Neuronal stem cell (in vitro differentiated cells): ENCODE measurements at regions not wholly inside any gene's neighbourhood (a gene's known extent, or its start where the extent isn't known, plus 50 kb on each side); places are given as distances from the start of the nearest gene placed in this dataset.

Source experiments
- DNase-seq: peaks from one replicate; pipeline ENCODE4 v3.0.0-alpha.2; 2013; ENCODE audit warnings: low spot score
- H2AFZ ChIP-seq: one replicate; pipeline ENCODE4 v1.6.1; 2013; ENCODE audit warnings: mild to moderate bottlenecking, low read length, inconsistent platforms
- H2AK5ac ChIP-seq: 2 replicates; pipeline ENCODE4 v1.6.1; 2013; ENCODE audit warnings: low read depth, mild to moderate bottlenecking, inconsistent platforms, low read length, moderate library complexity, mixed read lengths
- H2BK120ac ChIP-seq: 2 replicates; pipeline ENCODE4 v1.6.1; 2013; ENCODE audit warnings: low read depth, mild to moderate bottlenecking, inconsistent platforms, low read length, moderate library complexity, mixed read lengths
- H2BK12ac ChIP-seq: one replicate; pipeline ENCODE4 v1.6.1; 2013; ENCODE audit warnings: low read length, inconsistent platforms
- H2BK15ac ChIP-seq: 2 replicates; pipeline ENCODE4 v1.6.1; 2013; ENCODE audit warnings: mild to moderate bottlenecking, low read length, inconsistent platforms, mixed read lengths
- H2BK5ac ChIP-seq: one replicate; pipeline ENCODE4 v1.6.1; 2013; ENCODE audit warnings: inconsistent platforms, mild to moderate bottlenecking, low read length, moderate library complexity
- H3K14ac ChIP-seq: one replicate; pipeline ENCODE4 v1.6.1; 2013; ENCODE audit warnings: low read length, inconsistent platforms
- H3K18ac ChIP-seq: 2 replicates; pipeline ENCODE4 v1.6.1; 2013; ENCODE audit warnings: low read length, inconsistent platforms
- H3K23ac ChIP-seq: 2 replicates; pipeline ENCODE4 v1.6.1; 2013; ENCODE audit warnings: low read depth, mild to moderate bottlenecking, mixed read lengths, low read length, inconsistent platforms; ENCODE audit not compliant: poor library complexity
- H3K27ac ChIP-seq: replicated peaks from 3 replicates; pipeline ENCODE4 v1.5.1; 2013; ENCODE audit warnings: low read length, inconsistent platforms
- H3K27me3 ChIP-seq, 3 experiments: 2 replicates each; pipeline ENCODE4 v1.6.1; 2013; ENCODE audit warnings: low read length in 3 of 3, mild to moderate bottlenecking in 2 of 3, inconsistent platforms in 1 of 3, low read depth in 1 of 3, mixed read lengths in 1 of 3, moderate library complexity in 1 of 3; ENCODE audit not compliant: control insufficient read depth in 3 of 3, insufficient read depth in 3 of 3
- H3K36me3 ChIP-seq, 2 donors: replicated peaks in 1 of 2; 2 replicates each; pipeline ENCODE4 v1.6.1; 2013; ENCODE audit warnings: low read length in 2 of 2; ENCODE audit not compliant: control insufficient read depth in 2 of 2, insufficient read depth in 2 of 2
- H3K4ac ChIP-seq: 2 replicates; pipeline ENCODE4 v1.6.1; 2013; ENCODE audit warnings: inconsistent platforms, mild to moderate bottlenecking, low read length, moderate library complexity
- H3K4me1 ChIP-seq, 2 donors: 1 replicate in 1 of 2; 2 replicates in 1 of 2; pipeline ENCODE4 v1.6.1; 2013; ENCODE audit warnings: low read length in 2 of 2, low read depth in 1 of 2; ENCODE audit not compliant: control insufficient read depth in 2 of 2, insufficient read depth in 1 of 2
- H3K4me2 ChIP-seq: one replicate; pipeline ENCODE4 v1.6.1; 2013; ENCODE audit warnings: mild to moderate bottlenecking, low read length, inconsistent platforms; ENCODE audit not compliant: insufficient read depth, poor library complexity, severe bottlenecking
- H3K4me3 ChIP-seq, 2 donors: 2 replicates each; pipeline ENCODE4 v1.5.1; 2013; ENCODE audit warnings: low read length in 2 of 2, mild to moderate bottlenecking in 2 of 2, inconsistent platforms in 1 of 2, moderate library complexity in 1 of 2
- H3K79me1 ChIP-seq: one replicate; pipeline ENCODE4 v1.6.1; 2013; ENCODE audit warnings: low read depth, mild to moderate bottlenecking, inconsistent platforms, low read length, moderate library complexity
- H3K9ac ChIP-seq: one replicate; pipeline ENCODE4 v1.6.1; 2013; ENCODE audit warnings: mild to moderate bottlenecking, low read depth, low read length, inconsistent platforms; ENCODE audit not compliant: poor library complexity
- H3K9me3 ChIP-seq, 2 donors: replicated peaks in 1 of 2; 2 replicates each; pipeline versions ENCODE3 to v1.6.1; 2013; ENCODE audit warnings: low read length in 2 of 2, mild to moderate bottlenecking in 2 of 2, inconsistent platforms in 1 of 2, low read depth in 1 of 2, mixed read lengths in 1 of 2, moderate library complexity in 1 of 2; ENCODE audit not compliant: control insufficient read depth in 2 of 2, insufficient read depth in 1 of 2
- H4K8ac ChIP-seq: one replicate; pipeline ENCODE4 v1.6.1; 2013; ENCODE audit warnings: low read depth, mild to moderate bottlenecking, inconsistent platforms, low read length, moderate library complexity
- H4K91ac ChIP-seq: one replicate; pipeline ENCODE4 v1.6.1; 2013; ENCODE audit warnings: low read length, low read depth, mild to moderate bottlenecking, inconsistent platforms; ENCODE audit not compliant: poor library complexity
- WGBS, 2 donors: extraction: QIAGEN DNeasy Blood & Tissue Kit; methylation state at CpG; one replicate each; pipeline ENCODE4 v1.1.7; 2013; ENCODE audit warnings: missing lambda C conversion rate in 2 of 2, mixed read lengths in 1 of 2; ENCODE audit not compliant: insufficient read length in 2 of 2, insufficient replicate concordance in 1 of 2; ENCODE audit errors: extremely low coverage in 2 of 2; 5-methylcytosine and 5-hydroxymethylcytosine counted together

GRCh38 chr2:35929551-35929950, 426.0 kb upstream of the CRIM1 start:
- H3K79me1 ChIP-seq: no peaks in the 10 kb centered on the region
- no peak overlapping the region for H3K4me3 ChIP-seq
- no peak overlapping the region for H3K9ac ChIP-seq
- no peaks in the 10 kb centered on the region for H3K36me3 ChIP-seq
- H3K4ac ChIP-seq: no peak overlapping the region
- no peak overlapping the region for H2BK120ac ChIP-seq
- H4K8ac ChIP-seq: no peak overlapping the region
- H2BK5ac ChIP-seq: no peak overlapping the region
- no peak overlapping the region for H3K18ac ChIP-seq
- H2BK15ac ChIP-seq: no peak overlapping the region
- no peak overlapping the region for H2AFZ ChIP-seq
- no CpG with 5 or more reads among the region's 2 CpGs for whole genome bisulfite sequencing, 2 donors
- no peaks in the 10 kb centered on the region for H3K9me3 ChIP-seq
- H3K4me1 ChIP-seq: peaks cover 7 to 25% of the 10 kb centered on the region in 2 donors
- no peak overlapping the region for H4K91ac ChIP-seq
- H2BK12ac ChIP-seq: no peak overlapping the region
- DNase-seq: no peak
- H3K27me3 ChIP-seq: no peaks in the 10 kb centered on the region
- H3K14ac ChIP-seq: no peak overlapping the region
- H2AK5ac ChIP-seq: no peak overlapping the region
- no peak overlapping the region for H3K23ac ChIP-seq
- no peak overlapping the region for H3K27ac ChIP-seq
- no peak overlapping the region for H3K4me2 ChIP-seq

GRCh38 chr2:35920061-35920460, 435.5 kb upstream of the CRIM1 start:
- H2BK120ac ChIP-seq: no peak overlapping the region
- no peak overlapping the region for H3K27ac ChIP-seq
- no peak overlapping the region for H2AK5ac ChIP-seq
- no peak overlapping the region for H3K4me2 ChIP-seq
- H3K23ac ChIP-seq: no peak overlapping the region
- H3K27me3 ChIP-seq: no peaks in the 10 kb centered on the region
- no peak overlapping the region for H2BK12ac ChIP-seq
- no peak overlapping the region for H2BK5ac ChIP-seq
- H3K14ac ChIP-seq: no peak overlapping the region
- no peak overlapping the region for H3K18ac ChIP-seq
- H2BK15ac ChIP-seq: no peak overlapping the region
- H3K9ac ChIP-seq: no peak overlapping the region
- H3K9me3 ChIP-seq: no peaks in the 10 kb centered on the region
- H4K91ac ChIP-seq: no peak overlapping the region
- no peak overlapping the region for H3K4me3 ChIP-seq
- H3K36me3 ChIP-seq: no peaks in the 10 kb centered on the region
- no peak overlapping the region for H3K4ac ChIP-seq
- H3K4me1 ChIP-seq: no peaks in the 10 kb centered on the region
- no peak for DNase-seq
- no peak overlapping the region for H4K8ac ChIP-seq
- no peak overlapping the region for H2AFZ ChIP-seq
- H3K79me1 ChIP-seq: no peaks in the 10 kb centered on the region

GRCh38 chr2:35915261-35915660, 440.3 kb upstream of the CRIM1 start:
- H3K79me1 ChIP-seq: no peaks in the 10 kb centered on the region
- H3K4me1 ChIP-seq: no peaks in the 10 kb centered on the region
- H2BK5ac ChIP-seq: no peak overlapping the region
- H3K36me3 ChIP-seq: no peaks in the 10 kb centered on the region
- DNase-seq: no peak
- H3K4me2 ChIP-seq: no peak overlapping the region
- no peak overlapping the region for H3K4ac ChIP-seq
- 100% methylated on average over 2 of the region's 4 CpGs; no CpG with 5 or more reads in 1 of the 2 donors for WGBS, 2 donors
- no peak overlapping the region for H3K9ac ChIP-seq
- H2BK12ac ChIP-seq: no peak overlapping the region
- H2BK120ac ChIP-seq: no peak overlapping the region
- H3K27me3 ChIP-seq: no peaks in the 10 kb centered on the region
- H3K27ac ChIP-seq: no peak overlapping the region
- H2BK15ac ChIP-seq: no peak overlapping the region
- no peaks in the 10 kb centered on the region for H3K9me3 ChIP-seq
- no peak overlapping the region for H4K91ac ChIP-seq
- H3K23ac ChIP-seq: no peak overlapping the region
- H3K4me3 ChIP-seq: no peak overlapping the region
- no peak overlapping the region for H4K8ac ChIP-seq
- H2AFZ ChIP-seq: no peak overlapping the region
- no peak overlapping the region for H2AK5ac ChIP-seq
- H3K18ac ChIP-seq: no peak overlapping the region
- no peak overlapping the region for H3K14ac ChIP-seq

- no peak overlapping the region for H3K4me2 ChIP-seq
- H3K18ac ChIP-seq: no peak overlapping the region
- no peak overlapping the region for H3K9ac ChIP-seq
- H3K14ac ChIP-seq: no peak overlapping the region
- no peaks in the 10 kb centered on the region for H3K27me3 ChIP-seq
- no peaks in the 10 kb centered on the region for H3K79me1 ChIP-seq
- H4K91ac ChIP-seq: no peak overlapping the region
- no peak for DNase-seq
- no peaks in the 10 kb centered on the region for H3K4me1 ChIP-seq
- H2BK5ac ChIP-seq: no peak overlapping the region
- no peak overlapping the region for H3K23ac ChIP-seq
- H3K27ac ChIP-seq: no peak overlapping the region
- no peak overlapping the region for H2BK15ac ChIP-seq
- no peak overlapping the region for H4K8ac ChIP-seq
- no peaks in the 10 kb centered on the region for H3K9me3 ChIP-seq
- no CpG with 5 or more reads among the region's 2 CpGs for WGBS, 2 donors
- H2BK12ac ChIP-seq: no peak overlapping the region
- no peak overlapping the region for H2AFZ ChIP-seq
- H3K4me3 ChIP-seq: no peak overlapping the region
- no peak overlapping the region for H2AK5ac ChIP-seq
- H3K36me3 ChIP-seq: no peaks in the 10 kb centered on the region
- no peak overlapping the region for H2BK120ac ChIP-seq
- no peak overlapping the region for H3K4ac ChIP-seq
These were observed 463.6 kb upstream of the CRIM1 start for GRCh38 chr2:35891936-35892335.
